ENCODE measurements at regions not wholly inside any gene's neighbourhood (a gene's known extent, or its start where the extent isn't known, plus 50 kb on each side); places are given as distances from the start of the nearest gene placed in this dataset.

DNA sequence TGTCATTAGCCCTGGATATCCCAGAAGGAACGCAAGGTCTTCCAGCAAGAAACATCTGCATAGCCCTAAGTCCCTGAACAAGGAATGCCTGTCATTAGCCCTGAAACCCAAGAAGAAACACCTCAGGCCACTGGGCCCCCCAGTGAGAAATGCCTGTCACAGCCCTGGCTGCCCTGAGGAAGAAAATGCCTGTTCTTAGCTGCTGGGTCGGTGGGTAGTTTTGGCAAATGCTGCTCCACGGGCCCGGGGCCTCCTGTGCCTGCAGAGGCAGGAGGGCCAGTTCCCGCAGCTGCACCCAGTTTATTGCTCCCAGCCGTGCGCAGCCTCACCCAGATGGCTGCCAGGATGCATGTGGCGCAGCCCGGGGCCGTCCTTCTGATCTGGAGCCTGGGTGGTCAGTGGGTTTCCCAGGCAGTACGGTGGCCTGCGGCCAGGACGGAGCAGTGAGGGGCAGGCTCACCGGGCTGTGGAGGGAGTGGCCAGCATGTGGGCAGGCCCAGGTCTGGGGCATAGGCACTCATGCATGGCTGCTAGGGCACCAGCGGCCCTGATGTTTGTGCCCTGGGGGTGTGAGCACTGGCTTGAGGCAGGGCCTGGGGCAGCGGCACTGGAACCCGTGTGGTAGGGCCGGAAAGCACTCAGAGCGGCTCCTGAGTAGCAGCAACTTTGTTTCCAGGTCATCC lies 219.0 kb downstream of the ERMARD start:
- Histone ChIP-seq H3K9me3 (ENCODE audit: control insufficient read depth in 5 of 5, low read length in 5 of 5) (no peaks in the 10 kb centered on the region), H3K9ac (ENCODE audit: low read length in 5 of 5) (no peak overlapping the region), H3K36me3 (ENCODE audit: control insufficient read depth in 5 of 5, insufficient read depth in 5 of 5, low read length in 5 of 5) (no peaks in the 10 kb centered on the region), H3K4me1 (ENCODE audit: control insufficient read depth in 5 of 5, insufficient read depth in 5 of 5, low read length in 5 of 5) (no peaks in the 10 kb centered on the region), H3K27me3 (ENCODE audit: control insufficient read depth in 5 of 5, insufficient read depth in 4 of 5, low read length in 5 of 5) (peaks cover 0 to 14% (median 2%) of the 10 kb centered on the region in 5 donors), H3K4me3 (ENCODE audit: low read depth in 1 of 5, low read length in 5 of 5) (no peak overlapping the region), H3K27ac (ENCODE audit: low read depth, low read length) (no peak overlapping the region)

GRCh38 chr6:169969372-169970099 lies 218.1 kb downstream of the ERMARD start:
- no peaks in the 10 kb centered on the region for H3K4me1 ChIP-seq (ENCODE audit: control insufficient read depth in 5 of 5, insufficient read depth in 5 of 5, low read length in 5 of 5)
- no peaks in the 10 kb centered on the region for H3K36me3 ChIP-seq (ENCODE audit: control insufficient read depth in 5 of 5, insufficient read depth in 5 of 5, low read length in 5 of 5)
- H3K27ac ChIP-seq (ENCODE audit: low read depth, low read length), result no peak overlapping the region
- H3K9me3 ChIP-seq (ENCODE audit: control insufficient read depth in 5 of 5, low read length in 5 of 5), result no peaks in the 10 kb centered on the region
- H3K4me3 ChIP-seq (ENCODE audit: low read depth in 1 of 5, low read length in 5 of 5), result no peak overlapping the region
- H3K27me3 ChIP-seq (ENCODE audit: control insufficient read depth in 5 of 5, insufficient read depth in 4 of 5, low read length in 5 of 5), result peaks cover 0 to 10% (median 2%) of the 10 kb centered on the region in 5 donors
- no peak overlapping the region for H3K9ac ChIP-seq (ENCODE audit: low read length in 5 of 5)

DNA sequence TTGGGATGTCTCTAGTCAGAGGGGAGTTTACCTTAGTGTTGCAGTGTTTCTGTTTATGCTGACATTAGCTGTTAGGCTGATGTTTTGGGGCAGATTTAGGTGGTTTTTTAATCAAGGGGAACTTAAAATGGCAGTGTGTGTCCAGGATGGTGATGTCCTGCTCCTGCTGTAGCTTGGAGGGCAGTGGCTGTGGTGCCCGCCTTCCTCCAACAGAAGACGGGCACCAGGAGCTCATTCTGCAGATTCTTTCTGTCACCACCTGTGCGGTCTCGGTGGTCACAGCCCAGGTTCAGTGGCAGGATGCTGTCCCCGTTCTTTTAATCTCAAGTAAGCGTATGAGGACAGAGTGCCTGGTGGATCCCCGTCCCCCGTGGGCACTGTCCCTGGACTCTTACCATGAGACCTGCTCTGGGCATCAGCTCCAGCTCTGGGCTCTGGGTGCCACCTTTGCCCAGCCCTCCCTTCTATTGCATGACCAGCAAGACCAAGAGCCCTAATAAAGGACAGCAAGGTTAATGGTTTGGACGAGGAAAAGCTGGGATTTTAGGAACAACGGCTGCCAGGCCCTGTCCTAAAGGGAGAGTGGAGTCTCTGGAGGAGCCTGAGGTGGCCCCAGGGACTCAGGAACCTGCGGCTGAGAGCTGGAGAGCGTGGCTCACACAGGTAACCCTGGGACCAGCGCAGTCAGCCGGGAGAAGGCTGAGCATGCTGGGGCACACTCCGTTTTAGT lies 217.3 kb downstream of the ERMARD start:
- H3K4me3 ChIP-seq (ENCODE audit: low read depth in 1 of 5, low read length in 5 of 5), result no peak overlapping the region
- H3K9ac ChIP-seq (ENCODE audit: low read length in 5 of 5), result no peak overlapping the region
- no peaks in the 10 kb centered on the region for H3K9me3 ChIP-seq (ENCODE audit: control insufficient read depth in 5 of 5, low read length in 5 of 5)
- peaks cover 0 to 9% (median 2%) of the 10 kb centered on the region in 5 donors for H3K27me3 ChIP-seq (ENCODE audit: control insufficient read depth in 5 of 5, insufficient read depth in 4 of 5, low read length in 5 of 5)
- no peak overlapping the region for H3K27ac ChIP-seq (ENCODE audit: low read depth, low read length)
- H3K4me1 ChIP-seq (ENCODE audit: control insufficient read depth in 5 of 5, insufficient read depth in 5 of 5, low read length in 5 of 5), result no peaks in the 10 kb centered on the region
- no peaks in the 10 kb centered on the region for H3K36me3 ChIP-seq (ENCODE audit: control insufficient read depth in 5 of 5, insufficient read depth in 5 of 5, low read length in 5 of 5)

DNA sequence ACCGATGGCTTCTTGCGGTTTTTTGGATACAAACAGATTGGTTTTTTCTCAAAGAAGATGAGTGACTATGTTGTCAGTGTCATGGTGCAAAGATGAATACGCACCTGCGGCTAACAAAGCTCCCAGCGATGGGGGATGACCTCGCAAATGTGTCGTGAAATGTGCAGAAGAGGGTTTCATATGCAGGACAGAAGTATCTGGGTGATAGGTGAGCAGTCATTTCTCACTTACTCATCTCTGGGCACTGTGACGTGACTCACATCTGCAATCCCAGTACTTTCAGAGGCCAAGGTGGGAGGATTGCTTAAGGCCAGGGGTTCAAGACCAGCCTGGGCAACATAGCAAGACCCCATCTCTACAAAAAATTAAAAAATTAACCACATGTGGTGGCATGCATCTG lies 216.3 kb downstream of the ERMARD start:
- no peaks in the 10 kb centered on the region for H3K9me3 ChIP-seq (ENCODE audit: control insufficient read depth in 5 of 5, low read length in 5 of 5)
- H3K4me3 ChIP-seq (ENCODE audit: low read depth in 1 of 5, low read length in 5 of 5), result no peak overlapping the region
- no peak overlapping the region for H3K9ac ChIP-seq (ENCODE audit: low read length in 5 of 5)
- no peak overlapping the region for H3K27ac ChIP-seq (ENCODE audit: low read depth, low read length)
- peaks cover 0 to 14% (median 2%) of the 10 kb centered on the region in 5 donors for H3K27me3 ChIP-seq (ENCODE audit: control insufficient read depth in 5 of 5, insufficient read depth in 4 of 5, low read length in 5 of 5)
- peaks cover 0 to 1% (median 0%) of the 10 kb centered on the region in 5 donors for H3K4me1 ChIP-seq (ENCODE audit: control insufficient read depth in 5 of 5, insufficient read depth in 5 of 5, low read length in 5 of 5)
- H3K36me3 ChIP-seq (ENCODE audit: control insufficient read depth in 5 of 5, insufficient read depth in 5 of 5, low read length in 5 of 5), result no peaks in the 10 kb centered on the region

DNA sequence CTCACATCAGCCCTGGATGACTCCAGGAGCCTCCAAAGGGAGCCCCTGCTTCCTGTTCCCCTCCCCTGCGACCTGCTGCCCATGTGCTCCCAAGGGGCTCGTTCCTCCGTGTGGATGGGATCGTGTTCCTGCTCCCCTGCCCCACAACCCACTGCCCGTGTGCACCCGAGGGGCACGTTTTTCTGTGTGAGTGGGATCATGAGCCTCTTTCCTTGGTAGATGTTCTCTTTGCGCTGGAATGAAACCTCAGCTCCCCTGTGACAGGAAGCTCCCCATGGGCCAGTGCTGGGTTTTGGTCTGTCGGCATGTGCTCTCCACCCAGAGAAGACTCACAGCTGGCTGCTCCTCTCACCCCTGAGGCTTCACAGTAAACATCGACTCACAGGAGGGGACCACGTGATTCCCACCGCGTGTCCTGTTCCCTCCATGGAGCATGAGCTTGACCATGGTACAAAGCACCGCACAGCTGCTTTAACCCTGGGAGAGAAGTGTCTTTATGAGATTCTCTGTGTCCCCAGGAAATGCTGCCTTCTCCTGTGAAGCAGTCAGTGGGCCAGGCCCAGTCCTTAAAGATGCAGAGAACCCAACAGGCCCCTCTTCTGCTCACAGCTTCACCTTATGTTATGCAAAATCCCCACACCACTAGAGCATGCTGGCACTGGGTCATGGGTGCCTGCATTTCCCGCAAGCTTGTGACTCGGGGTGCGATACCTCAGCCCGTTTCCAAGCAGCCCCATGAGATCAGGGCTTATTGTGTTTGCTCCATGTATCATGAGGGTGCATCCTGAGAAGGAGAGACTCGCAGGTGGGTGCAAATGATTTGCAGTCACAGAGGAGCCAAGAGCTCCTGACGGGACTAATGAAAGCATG lies 215.1 kb downstream of the ERMARD start:
- Histone ChIP-seq H3K4me3 (ENCODE audit: low read depth in 1 of 5, low read length in 5 of 5) (no peak overlapping the region), H3K36me3 (ENCODE audit: control insufficient read depth in 5 of 5, insufficient read depth in 5 of 5, low read length in 5 of 5) (no peaks in the 10 kb centered on the region), H3K9ac (ENCODE audit: low read length in 5 of 5) (no peak overlapping the region), H3K9me3 (ENCODE audit: control insufficient read depth in 5 of 5, low read length in 5 of 5) (no peaks in the 10 kb centered on the region), H3K4me1 (ENCODE audit: control insufficient read depth in 5 of 5, insufficient read depth in 5 of 5, low read length in 5 of 5) (peaks cover 0 to 11% (median 9%) of the 10 kb centered on the region in 5 donors), H3K27ac (ENCODE audit: low read depth, low read length) (no peak overlapping the region), H3K27me3 (ENCODE audit: control insufficient read depth in 5 of 5, insufficient read depth in 4 of 5, low read length in 5 of 5) (peaks cover 0 to 13% (median 4%) of the 10 kb centered on the region in 5 donors)

DNA sequence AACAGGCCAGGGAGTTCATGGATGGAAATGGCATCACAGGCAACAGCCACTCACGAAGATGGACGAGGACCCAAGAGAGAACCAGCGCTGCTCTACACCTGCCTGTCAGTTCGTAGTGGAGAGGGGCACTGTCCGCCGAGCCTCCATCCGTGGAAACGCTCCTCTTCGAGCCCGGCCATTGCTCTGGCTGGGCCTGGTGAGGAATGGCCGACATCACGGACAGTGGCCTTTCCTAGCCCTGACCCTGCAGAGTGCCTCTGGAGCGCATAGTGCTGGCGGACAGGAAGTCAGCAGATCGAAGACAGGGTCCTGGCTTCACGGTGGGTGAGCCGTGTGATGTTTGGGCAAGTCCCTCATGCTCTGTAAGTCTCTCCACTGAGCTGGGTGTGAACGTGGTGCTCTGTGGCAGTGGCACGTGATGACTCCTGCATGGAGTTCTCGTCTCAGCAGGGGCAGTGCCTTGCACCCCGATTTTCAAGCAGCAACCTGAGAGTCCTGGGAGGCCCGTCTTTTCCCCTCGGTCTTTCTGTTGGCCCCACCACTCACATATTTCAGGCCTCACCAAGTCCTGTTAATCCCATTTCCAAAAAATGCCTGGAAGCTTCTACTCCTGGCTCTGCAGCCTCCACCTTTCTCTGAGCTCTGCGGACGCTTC lies 214.4 kb downstream of the ERMARD start:
- no peaks in the 10 kb centered on the region for H3K9me3 ChIP-seq (ENCODE audit: control insufficient read depth in 5 of 5, low read length in 5 of 5)
- H3K27ac ChIP-seq (ENCODE audit: low read depth, low read length), result no peak overlapping the region
- H3K36me3 ChIP-seq (ENCODE audit: control insufficient read depth in 5 of 5, insufficient read depth in 5 of 5, low read length in 5 of 5), result no peaks in the 10 kb centered on the region
- no peak overlapping the region for H3K4me3 ChIP-seq (ENCODE audit: low read depth in 1 of 5, low read length in 5 of 5)
- no peak overlapping the region for H3K9ac ChIP-seq (ENCODE audit: low read length in 5 of 5)
- peaks cover 0 to 19% (median 8%) of the 10 kb centered on the region in 5 donors for H3K27me3 ChIP-seq (ENCODE audit: control insufficient read depth in 5 of 5, insufficient read depth in 4 of 5, low read length in 5 of 5)
- H3K4me1 ChIP-seq (ENCODE audit: control insufficient read depth in 5 of 5, insufficient read depth in 5 of 5, low read length in 5 of 5), result peaks cover 0 to 17% (median 16%) of the 10 kb centered on the region in 5 donors

GRCh38 chr6:169965239-169965638 lies 213.8 kb downstream of the ERMARD start:
- Histone ChIP-seq H3K4me3 (ENCODE audit: low read depth in 1 of 5, low read length in 5 of 5) (no peak overlapping the region), H3K36me3 (ENCODE audit: control insufficient read depth in 5 of 5, insufficient read depth in 5 of 5, low read length in 5 of 5) (no peaks in the 10 kb centered on the region), H3K27ac (ENCODE audit: low read depth, low read length) (no peak overlapping the region), H3K9ac (ENCODE audit: low read length in 5 of 5) (no peak overlapping the region), H3K9me3 (ENCODE audit: control insufficient read depth in 5 of 5, low read length in 5 of 5) (no peaks in the 10 kb centered on the region), H3K4me1 (ENCODE audit: control insufficient read depth in 5 of 5, insufficient read depth in 5 of 5, low read length in 5 of 5) (peaks cover 0 to 18% (median 16%) of the 10 kb centered on the region in 5 donors), H3K27me3 (ENCODE audit: control insufficient read depth in 5 of 5, insufficient read depth in 4 of 5, low read length in 5 of 5) (peaks cover 0 to 15% (median 8%) of the 10 kb centered on the region in 5 donors)

- Histone ChIP-seq H3K27ac (ENCODE audit: low read depth, low read length) (no peak overlapping the region), H3K4me1 (ENCODE audit: control insufficient read depth in 5 of 5, insufficient read depth in 5 of 5, low read length in 5 of 5) (peaks cover 0 to 22% (median 19%) of the 10 kb centered on the region in 5 donors), H3K36me3 (ENCODE audit: control insufficient read depth in 5 of 5, insufficient read depth in 5 of 5, low read length in 5 of 5) (no peaks in the 10 kb centered on the region), H3K4me3 (ENCODE audit: low read depth in 1 of 5, low read length in 5 of 5) (no peak overlapping the region), H3K27me3 (ENCODE audit: control insufficient read depth in 5 of 5, insufficient read depth in 4 of 5, low read length in 5 of 5) (peaks cover 0 to 15% (median 12%) of the 10 kb centered on the region in 5 donors), H3K9me3 (ENCODE audit: control insufficient read depth in 5 of 5, low read length in 5 of 5) (no peaks in the 10 kb centered on the region), H3K9ac (ENCODE audit: low read length in 5 of 5) (no peak overlapping the region)
Observed at GRCh38 chr6:169964486-169965180, 213.2 kb downstream of the ERMARD start.
